H1 (cell line): ENCODE measurements at regions not wholly inside any gene's neighbourhood (a gene's known extent, or its start where the extent isn't known, plus 50 kb on each side); places are given as distances from the start of the nearest gene placed in this dataset.
A peak's percentile ranks its signal among the peaks of the same experiment; 100 is the strongest.

Source experiments
- ATF3 ChIP-seq: IDR thresholded peaks from 2 replicates; pipeline ENCODE4 v1.6.1; 2011; ENCODE audit warnings: low read depth, mild to moderate bottlenecking, low read length; ENCODE audit not compliant: insufficient read depth
- CTCF ChIP-seq, 3 experiments: IDR thresholded peaks; 1 replicate in 2 of 3; 2 replicates in 1 of 3; pipeline versions ENCODE4 v1.5.1 to v1.6.1; 2011; ENCODE audit warnings: low read length in 3 of 3, mild to moderate bottlenecking in 3 of 3, inconsistent platforms in 2 of 3, low read depth in 1 of 3, moderate library complexity in 1 of 3; ENCODE audit not compliant: insufficient read depth in 1 of 3; ENCODE audit errors: control extremely low read depth in 1 of 3
- EZH2 ChIP-seq: fragments of 200-600 bp; sonication (generic); IDR thresholded peaks from 2 replicates; pipeline ENCODE4 v1.7.1; 2012; ENCODE audit warnings: low read depth, mild to moderate bottlenecking, moderate library complexity, low read length, inconsistent platforms; ENCODE audit not compliant: severe bottlenecking
- FOSL1 ChIP-seq: IDR thresholded peaks from 2 replicates; pipeline ENCODE4 v1.6.1; 2011; ENCODE audit warnings: mild to moderate bottlenecking, low read depth, low read length, moderate library complexity; ENCODE audit not compliant: insufficient read depth
- GABPA ChIP-seq: IDR thresholded peaks from 2 replicates; pipeline ENCODE4 v1.6.1; 2011; ENCODE audit warnings: mild to moderate bottlenecking, low read length, moderate library complexity, borderline replicate concordance; ENCODE audit not compliant: insufficient read depth
- KDM1A ChIP-seq: fragments of 200-600, 300-600 bp; sonication (generic); IDR thresholded peaks from 2 replicates; pipeline ENCODE4 v1.7.1; 2016; ENCODE audit warnings: mild to moderate bottlenecking, low read length, borderline replicate concordance
- SIN3A ChIP-seq, 2 experiments: IDR thresholded peaks in 1 of 2; conservative IDR thresholded peaks in 1 of 2; 2 replicates each; pipeline ENCODE4 v1.6.1; 2011 to 2012; ENCODE audit warnings: low read length in 2 of 2, improper control_type of control experiment in 1 of 2, low read depth in 1 of 2, mild to moderate bottlenecking in 1 of 2
- SP1 ChIP-seq: IDR thresholded peaks from 2 replicates; pipeline ENCODE4 v1.6.1; 2011; ENCODE audit warnings: low read depth, low read length
- TAF1 ChIP-seq: IDR thresholded peaks from 2 replicates; pipeline ENCODE4 v1.6.1; 2011; ENCODE audit warnings: mild to moderate bottlenecking, low read depth, low read length

GRCh38 chr20:56957737-56958553 lies 308.5 kb downstream of the BMP7 start:
- TF ChIP-seq EZH2, result no peak
- TF ChIP-seq CTCF (IDR thresholded peaks at IDR 0.05; ENCODE audit: control extremely low read depth in 1 of 3, insufficient read depth in 1 of 3, low read depth in 1 of 3, low read length in 3 of 3), result peak in 2 of 3 experiments; percentile 29 to 36; a peak in 3 of 4 replicates
- TF ChIP-seq GABPA, result no peak
- TF ChIP-seq SIN3A (conservative IDR thresholded peaks at IDR 0.05 in 1 of 2, IDR thresholded peaks at IDR 0.05 in 1 of 2; ENCODE audit: low read depth in 1 of 2, low read length in 2 of 2), result no peak
- no peak for TF ChIP-seq KDM1A
- no peak for TF ChIP-seq SP1
- no peak for TF ChIP-seq TAF1
- no peak for TF ChIP-seq FOSL1
- no peak for TF ChIP-seq ATF3
